ENCODE measurements at regions not wholly inside any gene's neighbourhood (a gene's known extent, or its start where the extent isn't known, plus 50 kb on each side); places are given as distances from the start of the nearest gene placed in this dataset.

DNA sequence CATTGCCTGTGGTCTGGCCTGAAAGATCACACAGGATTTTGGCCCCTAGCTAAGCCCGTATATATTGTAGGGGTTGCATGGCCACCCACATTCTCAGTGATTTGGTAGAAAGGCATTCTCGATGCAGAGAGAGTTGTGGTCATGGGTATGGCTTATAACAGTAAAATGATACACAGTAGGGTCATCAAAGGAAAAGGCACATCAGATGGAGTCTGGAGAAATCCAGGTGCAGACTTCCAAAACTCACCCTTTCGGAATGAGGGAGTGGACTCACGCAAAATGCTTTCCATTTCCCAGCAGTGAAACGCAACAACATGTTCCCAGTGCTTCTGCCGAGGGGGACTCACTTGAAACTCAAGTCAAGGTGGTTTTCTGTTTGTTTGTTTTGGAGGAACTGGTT lies 802.5 kb upstream of the SLITRK1 start:
- no peak for DNase-seq

DNA sequence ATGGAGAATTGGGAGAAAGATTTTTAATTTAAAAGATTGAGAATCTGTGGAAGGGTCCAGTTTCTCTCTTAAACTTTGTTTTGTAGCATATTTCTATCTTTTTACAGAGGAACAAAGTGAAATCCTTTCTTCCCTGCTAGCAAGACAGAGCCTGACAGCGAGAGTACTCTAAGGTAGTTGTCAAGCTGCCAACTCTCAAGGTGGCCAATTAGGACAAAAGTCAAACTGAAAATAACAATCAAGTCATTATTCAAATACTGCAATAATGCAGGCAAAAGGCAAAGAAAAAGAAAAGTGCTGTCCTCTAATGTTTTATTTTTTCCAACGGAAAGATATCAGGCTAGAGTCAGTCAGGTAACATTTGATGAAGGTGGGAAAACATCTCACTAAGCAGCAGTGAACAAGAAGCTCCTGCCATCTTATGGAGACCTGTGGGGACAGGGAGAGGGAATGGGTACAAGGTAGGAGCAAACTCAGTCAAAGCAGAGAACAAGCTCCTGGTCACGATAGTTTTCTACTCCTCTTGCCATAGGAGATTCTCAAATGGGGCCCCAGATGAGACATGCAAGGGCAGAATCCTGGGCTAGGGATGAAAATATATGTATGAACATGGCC lies 801.9 kb upstream of the SLITRK1 start:
- DNase-seq = no peak

DNA sequence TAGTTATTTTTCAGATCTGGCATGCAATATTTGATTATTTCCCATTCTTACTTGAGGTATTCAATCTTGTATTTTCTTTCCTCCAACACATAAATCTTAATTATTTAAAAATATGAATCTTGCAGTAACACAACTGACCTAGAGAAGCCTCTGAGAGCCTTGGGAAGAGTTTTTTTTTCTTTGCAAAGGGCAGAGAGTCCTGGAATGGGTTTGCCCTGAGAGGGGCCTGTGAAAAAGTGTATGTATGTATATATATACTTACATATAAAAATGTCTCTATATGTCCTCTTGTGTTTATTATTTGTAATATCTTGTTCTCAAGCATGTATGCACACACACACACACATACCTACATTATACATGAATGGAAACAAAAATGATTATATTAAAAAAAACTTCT lies 801.2 kb upstream of the SLITRK1 start:
- DNase-seq = no peak

DNA sequence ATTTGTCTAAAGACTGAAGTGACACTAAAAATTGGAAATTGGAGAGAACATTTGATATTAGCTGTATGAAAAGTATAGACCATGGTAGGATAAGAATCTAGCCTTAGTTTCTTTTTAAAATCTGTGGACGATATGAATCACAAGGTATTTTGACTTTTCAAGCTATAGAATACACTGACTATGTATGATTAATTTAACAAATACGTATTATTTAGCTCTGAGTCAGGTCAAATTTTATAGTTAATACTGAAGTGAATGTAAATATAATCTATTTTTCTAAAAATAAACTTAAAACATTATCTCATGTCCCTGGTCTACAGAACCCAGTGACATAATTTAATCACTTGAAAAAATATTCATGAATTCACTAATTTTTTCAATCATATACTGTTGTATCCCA lies 795.6 kb upstream of the SLITRK1 start:
- DNase-seq = no peak

DNA sequence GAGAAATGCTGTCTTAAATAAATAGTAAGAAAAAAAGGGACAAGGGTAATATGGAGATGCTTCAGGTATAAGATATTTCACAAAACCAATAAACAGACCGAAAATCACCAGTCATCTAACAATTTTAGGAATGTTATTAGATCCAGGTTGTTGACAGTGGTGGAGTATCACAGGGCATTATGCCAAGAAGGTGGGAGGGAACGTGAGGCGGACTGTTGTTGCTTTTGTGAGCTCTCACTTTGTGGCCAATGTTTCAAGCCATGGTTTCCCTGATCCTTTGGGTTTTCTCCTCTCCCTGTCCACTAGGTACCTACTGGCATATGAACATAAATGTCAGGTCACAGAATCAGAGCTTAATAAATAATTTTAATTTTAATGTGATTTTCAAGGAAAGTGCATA lies 790.3 kb upstream of the SLITRK1 start:
- DNase-seq = no peak

DNA sequence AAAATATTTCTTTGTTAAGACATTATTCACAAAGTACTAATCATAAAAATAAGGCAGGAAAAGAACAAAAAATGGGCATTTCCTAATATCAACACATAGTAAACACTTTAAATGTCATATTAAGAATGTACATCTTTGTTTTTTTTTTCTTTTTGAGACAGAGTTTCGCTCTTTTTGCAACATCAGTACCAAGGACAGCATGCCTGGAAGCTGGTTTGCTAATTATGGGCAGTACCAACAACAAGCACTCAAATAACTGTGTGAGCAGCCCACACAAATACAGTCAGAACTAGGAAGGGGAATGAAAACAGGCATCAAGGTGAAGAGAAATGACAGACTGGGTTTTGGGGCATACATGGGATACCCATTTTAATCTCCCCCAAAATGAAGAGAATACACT lies 788.0 kb upstream of the SLITRK1 start:
- no peak for DNase-seq

DNA sequence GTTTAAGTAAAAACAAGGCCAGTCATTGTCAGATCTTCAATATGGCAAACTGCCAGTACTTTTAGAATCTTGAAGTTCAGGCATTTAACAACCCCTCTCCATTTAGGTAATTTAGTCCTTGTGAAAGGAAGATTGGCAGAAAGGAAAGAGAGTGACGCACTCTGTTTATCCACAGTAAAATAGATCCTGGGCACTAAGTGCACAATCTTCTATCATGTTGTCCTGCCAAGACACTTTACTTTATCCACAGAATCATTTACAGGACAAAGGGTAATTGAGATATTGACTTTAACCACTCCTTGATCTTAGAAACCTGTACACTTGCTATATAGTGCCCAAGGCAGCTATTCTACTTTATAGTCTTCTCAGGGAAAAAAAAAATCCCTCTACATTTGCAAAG lies 786.4 kb upstream of the SLITRK1 start:
- no peak for DNase-seq

DNA sequence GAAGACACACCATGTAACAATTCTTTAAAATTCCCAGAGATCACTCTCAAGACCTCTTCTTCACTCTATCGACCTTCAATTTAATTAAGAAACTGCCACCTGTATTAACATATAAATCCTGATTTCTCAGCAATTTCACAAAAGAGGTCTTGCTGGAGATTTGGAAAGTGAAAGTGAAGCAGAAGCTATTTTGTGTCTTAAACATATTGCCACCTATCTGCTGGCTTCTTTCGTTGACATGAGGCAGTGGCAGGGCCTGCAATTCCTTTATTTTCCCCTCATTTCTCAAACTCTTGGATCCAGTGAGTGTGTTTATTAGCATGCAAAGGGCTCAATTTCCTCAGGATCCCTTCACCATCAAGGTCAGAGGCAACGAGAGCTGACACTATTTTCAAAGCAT lies 780.2 kb upstream of the SLITRK1 start:
- DNase-seq = no peak

DNA sequence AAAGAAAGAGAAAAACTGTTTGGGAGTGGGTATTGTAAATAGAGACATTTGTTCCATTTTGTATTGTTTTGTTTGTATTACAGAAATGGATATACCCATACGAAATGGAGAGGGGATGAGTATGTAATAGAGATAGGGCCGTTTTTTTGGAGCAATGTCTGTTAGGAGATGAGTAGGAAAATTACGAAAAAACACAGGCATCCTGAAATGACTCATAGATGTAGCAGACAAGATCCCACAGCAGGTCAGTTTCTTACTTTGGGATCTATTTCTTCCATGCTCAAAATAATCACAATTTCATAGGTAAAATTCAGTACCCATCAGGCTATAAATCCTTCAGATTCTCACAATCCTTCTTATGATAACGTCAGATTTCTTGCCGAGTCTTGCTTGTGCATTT lies 779.4 kb upstream of the SLITRK1 start:
- DNase-seq = no peak

DNA sequence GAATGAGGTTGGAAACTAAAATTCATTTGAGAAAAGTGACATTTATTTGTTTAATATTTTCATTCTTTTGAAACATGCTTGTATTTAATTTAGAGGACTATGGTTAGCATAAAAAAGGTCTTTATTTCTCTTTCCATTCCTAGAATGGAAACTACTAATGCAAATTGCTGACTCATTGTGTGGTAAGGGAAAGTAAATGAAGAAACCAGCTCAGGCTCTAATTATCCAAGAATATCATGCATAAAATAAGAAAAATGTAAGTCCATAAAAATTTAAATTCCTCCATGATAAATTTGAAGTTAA lies 777.0 kb upstream of the SLITRK1 start:
- DNase-seq = no peak

DNA sequence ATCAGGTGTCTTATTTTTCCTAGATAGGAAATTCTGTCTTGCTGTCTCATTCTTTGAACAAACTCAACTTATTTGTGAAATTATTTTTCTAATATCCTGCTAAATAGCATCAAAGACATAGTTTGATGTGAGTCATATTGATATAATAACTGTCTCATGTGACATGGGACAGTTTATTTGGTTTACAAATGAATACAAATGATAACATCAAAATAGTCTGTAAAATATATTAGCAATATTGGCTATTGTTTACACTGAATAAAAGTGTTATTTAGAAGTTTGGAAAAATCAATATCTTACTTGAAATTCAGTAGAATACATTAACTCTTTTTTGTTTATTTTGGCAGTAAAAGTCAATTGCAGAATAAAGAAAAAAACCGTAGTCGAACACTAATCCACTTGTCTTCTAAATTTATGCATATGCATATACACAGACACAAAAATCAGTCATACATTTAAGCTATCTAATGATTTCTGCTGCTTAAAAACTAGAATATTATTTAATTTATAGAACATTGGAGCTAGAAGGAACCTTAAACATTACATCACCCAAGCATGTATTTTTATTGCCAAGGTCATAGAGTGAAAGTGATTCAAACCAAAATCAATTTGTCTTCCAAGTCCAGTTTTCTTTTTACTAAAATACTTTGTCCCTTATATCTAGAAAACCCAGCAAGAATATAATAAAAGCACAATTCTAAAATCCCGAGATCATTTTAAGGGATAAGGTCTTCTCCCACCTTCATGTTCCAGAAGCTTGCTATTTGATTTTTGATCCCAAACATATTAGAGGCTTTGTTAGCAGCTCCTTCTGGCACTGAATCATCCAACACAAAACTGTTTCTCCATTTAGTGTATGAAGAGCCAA lies 776.5 kb upstream of the SLITRK1 start:
- DNase-seq = no peak

DNA sequence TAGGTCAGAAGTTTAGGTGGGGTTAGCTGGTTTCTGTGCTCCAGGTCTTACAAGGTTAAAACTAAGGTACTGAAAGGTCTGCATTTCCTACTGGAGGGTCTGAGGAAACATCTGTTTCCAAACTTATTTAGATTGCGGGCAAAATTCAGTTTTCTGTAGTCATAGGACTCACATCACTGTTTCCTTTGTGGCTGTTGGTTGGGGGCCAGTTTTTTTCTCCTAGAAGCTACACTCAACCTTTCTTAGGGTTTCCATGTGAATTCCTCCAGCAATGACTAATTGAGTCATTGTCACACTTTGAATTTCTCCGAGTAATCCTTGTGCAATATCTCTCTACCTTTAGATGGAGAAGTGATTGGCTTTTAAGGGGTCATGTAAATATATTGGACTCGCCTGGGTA lies 773.4 kb upstream of the SLITRK1 start:
- DNase-seq = no peak

DNA sequence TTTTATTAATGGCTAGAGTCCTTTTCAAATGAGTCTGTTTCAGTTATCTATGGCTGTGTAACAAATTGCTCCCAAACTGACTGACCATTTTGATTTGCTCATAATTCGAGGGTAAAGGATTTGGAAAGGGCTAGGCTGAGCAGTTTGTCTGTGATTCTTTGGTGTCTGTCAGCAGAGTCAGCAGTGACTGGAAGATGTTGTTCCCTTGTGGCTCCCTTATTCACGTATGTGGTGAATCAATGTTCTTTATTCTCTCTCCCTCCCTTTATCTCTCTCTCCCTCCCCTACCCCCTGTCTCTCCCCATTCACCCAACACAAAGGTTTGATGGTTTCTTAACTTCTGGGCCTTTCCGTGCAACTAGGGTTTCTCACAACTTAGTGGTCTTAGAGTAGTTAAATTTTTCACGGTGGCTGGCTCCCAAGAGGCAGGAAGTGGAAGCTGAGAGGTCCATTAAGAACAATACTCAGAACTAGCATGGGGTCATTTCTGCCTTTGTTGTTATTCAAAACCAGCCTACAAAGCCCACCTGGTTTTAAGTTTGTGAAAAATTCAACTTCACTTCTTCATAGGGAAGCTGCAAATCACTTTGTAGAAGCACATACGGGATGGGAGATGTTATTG lies 772.5 kb upstream of the SLITRK1 start:
- DNase-seq = no peak

DNA sequence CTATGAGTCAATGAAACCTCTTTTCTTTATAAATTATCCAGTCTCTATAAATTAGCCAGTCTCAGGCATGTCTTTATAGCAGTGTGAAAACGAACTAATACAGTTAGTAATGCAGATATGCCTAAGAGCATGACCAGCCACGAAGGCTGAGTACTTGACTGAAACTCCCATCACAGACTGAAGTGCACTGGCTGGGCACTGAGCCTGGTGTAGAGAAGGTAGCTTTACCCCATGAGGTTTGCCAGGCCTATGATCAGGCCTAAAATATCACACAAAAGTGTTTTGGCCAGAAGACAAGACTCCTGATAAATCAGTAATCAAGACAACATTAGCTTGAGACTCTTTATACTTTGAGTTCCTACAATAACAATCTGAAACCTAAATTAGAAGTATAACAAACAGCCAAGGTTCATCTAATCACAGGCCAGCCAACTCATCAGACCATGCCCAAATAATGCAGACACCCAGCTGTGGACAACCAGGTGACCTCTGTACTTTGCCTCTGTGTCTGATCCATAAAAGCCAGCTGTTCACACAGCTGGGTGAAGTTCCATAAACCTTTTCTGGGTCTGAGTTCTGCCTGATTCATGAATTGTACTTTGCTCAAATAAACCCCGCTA lies 771.8 kb upstream of the SLITRK1 start:
- no peak for DNase-seq

DNA sequence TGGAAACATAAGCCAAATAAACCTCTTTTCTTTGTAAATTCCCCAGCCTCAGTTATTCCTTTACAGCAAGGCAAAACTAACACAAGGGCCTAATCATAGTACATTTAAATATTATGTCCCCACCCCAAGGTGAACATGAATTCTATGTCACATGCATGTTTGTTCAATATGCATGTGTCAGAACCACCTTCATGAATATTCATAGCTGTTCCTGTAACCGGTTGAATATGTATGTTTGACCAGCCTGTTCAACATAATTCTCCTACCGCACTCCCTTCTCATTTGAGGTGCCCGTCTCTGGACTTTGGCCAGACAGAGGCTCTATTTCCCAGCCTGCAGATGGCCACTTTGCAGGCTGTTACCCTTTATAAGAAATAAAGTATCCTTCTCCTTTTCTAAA lies 769.4 kb upstream of the SLITRK1 start:
- no peak for DNase-seq

DNA sequence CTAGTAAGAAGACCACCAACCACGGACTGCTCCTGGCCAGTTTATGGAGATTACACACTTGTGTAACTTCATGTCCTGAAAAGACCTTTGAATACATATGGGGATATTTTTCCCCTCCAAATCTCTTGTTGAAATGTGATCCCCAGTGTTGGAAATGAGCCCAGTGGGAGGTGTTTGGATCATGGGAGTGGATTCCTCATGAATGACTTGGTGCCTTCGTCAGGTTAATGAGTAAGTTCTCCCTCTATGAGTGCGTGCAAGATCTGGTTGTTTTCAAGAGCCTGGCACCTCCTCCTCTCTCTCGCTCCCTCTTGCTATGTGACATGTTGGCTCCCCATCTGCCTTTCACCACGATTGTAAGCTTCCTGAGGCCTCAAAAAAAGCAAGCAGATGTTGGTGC lies 769.0 kb upstream of the SLITRK1 start:
- no peak for DNase-seq

DNA sequence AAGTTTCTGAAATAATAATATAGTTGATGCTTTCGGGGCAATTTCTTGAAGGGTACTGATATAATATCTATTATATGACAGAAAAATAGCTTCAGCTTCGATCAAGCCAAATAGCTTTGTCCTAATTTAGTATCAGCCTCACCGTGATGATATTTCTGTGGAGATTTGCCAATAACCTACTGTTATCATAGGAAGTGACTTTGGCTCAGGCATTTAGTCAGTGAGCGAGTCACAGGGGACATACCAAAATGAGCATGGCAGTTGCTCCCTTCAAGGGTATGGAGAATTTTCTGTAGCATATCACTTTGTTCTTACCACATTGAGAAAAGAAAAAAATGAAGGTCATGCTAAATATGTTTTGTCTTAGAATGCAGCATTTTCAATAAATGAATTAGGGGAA lies 767.6 kb upstream of the SLITRK1 start:
- DNase-seq = no peak

DNA sequence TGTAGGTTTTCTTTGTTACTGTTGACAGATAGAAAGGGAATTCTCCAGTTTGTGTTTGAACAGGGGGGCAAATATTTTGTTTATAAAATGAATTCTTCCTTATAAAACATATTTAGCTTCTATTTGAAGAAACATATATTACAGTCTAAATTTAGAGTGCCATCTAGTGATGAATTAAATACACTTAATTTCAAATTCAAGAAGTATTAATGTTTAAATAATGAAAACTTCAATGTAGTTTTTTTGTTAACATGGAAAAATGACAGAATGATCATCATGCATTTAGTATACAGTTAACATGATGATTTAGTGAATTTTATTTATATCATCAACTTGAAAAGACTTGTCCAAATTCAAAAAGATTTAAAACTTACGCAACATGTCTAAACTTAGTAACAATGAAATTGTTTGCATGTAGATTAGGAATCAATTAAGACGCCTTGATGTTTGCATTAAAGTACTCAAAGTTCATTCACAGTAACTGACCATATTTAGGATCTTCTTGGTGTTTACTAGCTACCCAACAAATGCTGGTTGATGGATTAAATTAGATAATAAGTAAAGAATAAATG lies 765.9 kb upstream of the SLITRK1 start:
- DNase-seq = no peak

DNA sequence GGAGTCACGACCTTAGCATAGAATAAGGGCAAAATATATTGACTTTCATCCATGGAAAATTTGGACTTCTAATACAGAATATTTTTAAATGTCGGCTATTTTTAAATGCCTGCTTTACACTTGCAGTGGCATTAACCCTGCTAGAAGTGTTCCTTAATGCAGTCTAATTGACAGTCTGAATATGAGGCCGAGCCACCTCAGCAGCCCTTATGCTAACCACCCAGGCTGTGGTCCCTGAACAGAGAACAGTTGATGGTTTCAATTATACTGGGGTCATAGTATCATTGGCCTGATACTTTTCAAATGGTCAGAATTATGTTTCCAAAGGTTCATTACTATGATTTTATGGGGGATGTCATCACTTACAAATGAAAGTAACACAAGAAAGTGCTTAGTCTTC lies 764.7 kb upstream of the SLITRK1 start:
- DNase-seq = no peak

DNA sequence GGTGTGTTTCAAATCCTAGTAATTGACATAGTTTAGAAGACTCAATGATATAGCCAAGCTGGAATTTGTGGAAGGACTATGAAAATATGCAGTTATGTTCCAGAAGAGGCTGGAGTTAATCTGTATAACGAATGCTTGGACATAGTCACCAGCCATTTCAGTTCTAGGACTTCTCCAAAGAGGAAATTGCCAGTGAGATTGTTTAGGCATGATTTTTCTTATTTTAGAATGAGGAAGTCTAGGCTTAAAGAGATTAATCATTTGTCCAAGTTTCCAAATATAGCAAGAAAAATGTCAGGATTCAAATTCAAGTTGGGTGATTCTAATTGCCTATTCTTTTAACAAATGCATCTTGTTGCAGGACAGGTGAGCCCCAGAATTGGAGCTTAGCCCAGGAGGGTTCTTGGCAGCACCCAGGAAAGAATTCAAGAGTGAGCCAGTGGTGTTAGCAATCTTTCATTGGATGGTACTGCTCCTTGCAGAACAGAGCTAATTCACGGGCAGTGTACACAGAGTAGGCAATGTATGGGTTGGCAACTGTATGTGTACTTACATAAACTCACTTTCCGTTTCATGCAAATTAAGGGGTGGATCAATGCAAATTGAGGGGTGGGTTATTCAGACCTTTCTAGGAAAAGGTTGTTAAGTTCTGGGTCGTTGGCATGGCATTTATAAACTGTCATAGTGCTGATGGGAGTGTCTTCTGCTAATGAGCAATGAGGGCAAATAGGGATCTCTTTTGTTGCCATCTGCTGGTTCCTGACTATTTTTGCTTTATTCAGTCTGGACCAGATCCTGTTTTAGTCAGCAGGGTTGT lies 763.1 kb upstream of the SLITRK1 start:
- DNase-seq = no peak

DNA sequence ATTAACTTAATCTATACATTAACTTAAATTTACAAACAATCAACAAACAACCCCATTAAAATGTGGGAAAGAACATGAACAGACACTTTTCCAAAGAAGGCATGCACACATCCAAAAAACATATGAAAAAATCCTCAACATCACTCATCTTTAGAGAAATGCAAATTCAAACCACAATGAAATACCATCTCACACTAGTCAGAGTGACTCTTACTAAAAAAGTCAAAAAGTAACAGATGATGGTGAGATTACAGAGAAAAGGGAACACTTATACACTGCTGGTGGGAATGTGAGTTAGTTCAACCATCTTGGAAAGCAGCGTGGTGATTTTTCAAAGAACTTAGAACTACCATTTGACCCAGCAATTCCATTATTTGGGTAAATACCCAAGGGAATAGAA lies 759.2 kb upstream of the SLITRK1 start:
- no peak for DNase-seq

DNA sequence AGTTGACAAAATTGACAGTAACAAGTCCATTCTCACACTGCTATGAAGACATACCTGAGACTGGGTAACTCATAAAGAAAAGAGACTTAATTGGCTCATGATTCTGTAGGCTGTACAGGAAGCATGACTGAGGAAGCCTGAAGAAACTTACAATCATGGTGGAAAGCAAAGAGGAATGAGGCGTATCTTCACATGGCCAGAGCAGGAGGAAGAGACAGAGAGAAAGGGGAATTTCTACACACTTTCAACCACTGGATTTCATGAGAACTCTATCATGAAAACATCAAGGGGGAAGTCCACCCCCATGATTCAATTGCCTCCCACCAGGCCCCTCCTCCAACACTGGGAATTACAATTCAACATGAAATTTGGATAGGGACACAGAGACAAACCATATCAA lies 758.4 kb upstream of the SLITRK1 start:
- DNase-seq = no peak

DNA sequence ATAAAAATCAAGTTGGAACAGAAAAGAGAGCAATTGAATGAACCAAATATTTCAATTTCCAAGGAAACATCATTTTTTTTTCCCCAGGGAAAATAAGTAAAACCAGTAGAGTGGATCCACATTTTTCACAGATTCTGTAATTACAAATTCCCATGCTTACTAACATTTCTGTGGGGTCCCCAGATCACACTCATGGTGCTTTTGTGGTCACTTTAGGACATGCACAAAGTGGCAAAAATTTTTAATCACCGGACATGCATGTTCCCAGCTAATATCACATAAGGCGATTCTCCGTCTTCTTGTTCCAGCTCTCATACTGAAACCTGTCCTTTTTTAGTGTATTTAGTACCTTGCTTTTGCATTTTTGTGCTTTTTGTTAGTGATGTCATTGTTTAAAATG lies 748.2 kb upstream of the SLITRK1 start:
- no peak for DNase-seq

All from CD4-positive, alpha-beta T cell treated with Interleukin-12 subunit alpha and Interleukin-12 subunit beta, for 1 hour (primary cell).